ENCODE measurements at regions not wholly inside any gene's neighbourhood (a gene's known extent, or its start where the extent isn't known, plus 50 kb on each side); places are given as distances from the start of the nearest gene placed in this dataset.

- H3K4me3 ChIP-seq (ENCODE audit: control insufficient read depth, low read depth, low read length): no peak overlapping the region
- no peak for TF ChIP-seq CTCF (conservative IDR thresholded peaks at IDR 0.05; ENCODE audit: control insufficient read depth, insufficient read depth, low read depth, low read length)
- peak; percentile 98 for DNase-seq (ENCODE audit: low read depth)
These were observed 486.4 kb upstream of the ZNF608 start for GRCh38 chr5:125232779-125233230.

DNA sequence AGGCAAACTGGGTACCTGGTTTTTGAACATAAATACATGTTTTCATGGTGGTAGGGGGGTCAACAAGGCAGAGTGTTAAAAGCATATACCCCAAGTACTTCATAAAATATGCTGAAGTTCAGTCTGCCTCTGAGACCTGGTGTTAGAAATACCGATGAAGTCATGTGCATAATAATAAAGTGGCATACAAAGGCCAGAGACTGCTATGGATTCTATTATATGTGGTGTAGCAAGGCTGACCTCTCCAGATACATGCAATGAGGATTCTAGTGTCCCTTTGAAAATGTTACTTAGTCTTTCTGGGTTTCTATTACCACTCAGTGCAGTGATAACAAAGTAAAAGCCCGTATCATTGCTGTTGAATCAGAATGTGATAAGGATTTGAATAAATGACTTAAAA lies 487.5 kb upstream of the ZNF608 start:
- no peak for TF ChIP-seq CTCF (conservative IDR thresholded peaks at IDR 0.05; ENCODE audit: control insufficient read depth, insufficient read depth, low read depth, low read length)
- no peak for DNase-seq (ENCODE audit: low read depth)
- H3K4me3 ChIP-seq (ENCODE audit: control insufficient read depth, low read depth, low read length): no peak overlapping the region

DNA sequence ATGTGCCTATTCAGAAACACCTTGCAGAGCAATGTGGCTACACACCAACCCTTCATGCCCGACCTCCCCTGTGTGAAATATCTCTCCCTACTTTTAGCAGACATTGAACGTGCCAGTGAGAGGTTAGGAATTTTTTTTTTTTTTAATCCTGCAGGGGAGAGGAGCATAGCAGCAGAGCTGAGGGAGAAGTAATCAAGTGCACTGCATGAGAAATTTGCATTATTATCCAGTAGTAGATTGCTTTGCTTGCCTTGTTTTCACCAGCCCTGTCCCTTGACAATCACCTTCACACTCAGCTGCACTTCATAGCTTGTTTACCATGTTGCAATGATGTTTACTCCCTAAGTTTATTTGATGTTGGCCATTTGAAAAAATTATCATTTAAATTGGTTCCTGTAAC lies 489.6 kb upstream of the ZNF608 start:
- no peak for TF ChIP-seq CTCF (conservative IDR thresholded peaks at IDR 0.05; ENCODE audit: control insufficient read depth, insufficient read depth, low read depth, low read length)
- DNase-seq (ENCODE audit: low read depth): no peak
- no peak overlapping the region for H3K4me3 ChIP-seq (ENCODE audit: control insufficient read depth, low read depth, low read length)

GRCh38 chr5:125236981-125237380 lies 490.5 kb upstream of the ZNF608 start:
- TF ChIP-seq CTCF (conservative IDR thresholded peaks at IDR 0.05; ENCODE audit: control insufficient read depth, insufficient read depth, low read depth, low read length): no peak
- no peak overlapping the region for H3K4me3 ChIP-seq (ENCODE audit: control insufficient read depth, low read depth, low read length)
- DNase-seq (ENCODE audit: low read depth): peak; percentile 16

GRCh38 chr5:125244531-125244930 lies 498.1 kb upstream of the ZNF608 start:
- no peak for TF ChIP-seq CTCF (conservative IDR thresholded peaks at IDR 0.05; ENCODE audit: control insufficient read depth, insufficient read depth, low read depth, low read length)
- no peak for DNase-seq (ENCODE audit: low read depth)
- H3K4me3 ChIP-seq (ENCODE audit: control insufficient read depth, low read depth, low read length): no peak overlapping the region

DNA sequence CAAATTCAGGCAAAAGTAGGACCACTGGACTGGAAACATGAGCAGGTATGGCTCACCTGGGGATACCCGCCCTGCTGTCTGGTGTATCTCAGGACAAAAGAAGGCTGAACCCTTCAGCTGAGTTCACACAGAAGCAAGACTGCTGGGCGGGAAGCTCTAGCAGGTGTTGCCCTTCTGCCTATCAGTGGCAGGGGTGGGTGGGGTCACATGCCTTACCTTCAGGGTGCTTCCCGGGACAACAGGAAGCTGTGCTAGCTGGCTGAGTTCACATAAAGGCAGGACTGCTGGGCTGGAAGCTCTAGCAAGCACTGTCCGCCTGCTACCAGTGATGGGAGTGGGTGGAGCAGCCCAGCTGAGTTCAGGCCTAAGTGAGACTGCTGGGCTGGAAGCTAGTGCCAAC lies 498.8 kb upstream of the ZNF608 start:
- H3K4me3 ChIP-seq (ENCODE audit: control insufficient read depth, low read depth, low read length): no peak overlapping the region
- no peak for DNase-seq (ENCODE audit: low read depth)
- no peak for TF ChIP-seq CTCF (conservative IDR thresholded peaks at IDR 0.05; ENCODE audit: control insufficient read depth, insufficient read depth, low read depth, low read length)

DNA sequence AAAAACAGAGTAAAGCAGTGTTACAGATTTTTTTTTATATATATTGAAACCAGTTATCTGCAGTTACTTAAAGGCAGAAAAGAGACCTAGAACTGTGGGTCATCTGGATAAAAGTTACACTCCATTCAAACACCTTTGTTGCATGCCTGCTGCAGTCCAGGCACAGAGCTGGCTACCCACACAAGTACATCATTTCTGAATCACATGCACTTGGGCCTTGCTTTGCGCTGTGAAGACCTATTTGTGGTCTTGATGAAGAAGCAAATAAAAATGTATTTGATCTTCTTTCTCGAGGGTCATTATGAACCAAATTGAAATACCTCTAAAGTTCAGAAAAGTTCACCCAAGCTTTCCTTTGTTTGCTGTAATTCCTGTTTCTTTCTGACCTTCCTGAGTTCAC lies 503.0 kb upstream of the ZNF608 start:
- no peak for DNase-seq (ENCODE audit: low read depth)
- no peak overlapping the region for H3K4me3 ChIP-seq (ENCODE audit: control insufficient read depth, low read depth, low read length)
- TF ChIP-seq CTCF (conservative IDR thresholded peaks at IDR 0.05; ENCODE audit: control insufficient read depth, insufficient read depth, low read depth, low read length): no peak

All from fibroblast of mammary gland (primary cell).